Muscle of leg (tissue), 3 donors: ENCODE measurements at regions not wholly inside any gene's neighbourhood (a gene's known extent, or its start where the extent isn't known, plus 50 kb on each side); places are given as distances from the start of the nearest gene placed in this dataset.
A peak's percentile ranks its signal among the peaks of the same experiment; 100 is the strongest.
"Not testable (repeated sequence)": the region's sequence is repeated elsewhere in the genome, so short reads cannot be mapped to it uniquely, and the experiment has no call there.

Experiments used
- DNase-seq: peaks from one replicate; pipeline ENCODE4 v3.0.0; 2013
- H3K27ac ChIP-seq: one replicate; pipeline ENCODE4 v1.5.1; 2013; ENCODE audit warnings: mild to moderate bottlenecking, low read length, control low read depth
- H3K27me3 ChIP-seq: one replicate; pipeline ENCODE4 v1.6.1; 2013; ENCODE audit warnings: low read length; ENCODE audit not compliant: control insufficient read depth, insufficient read depth
- H3K36me3 ChIP-seq: one replicate; pipeline ENCODE4 v1.6.1; 2013; ENCODE audit warnings: low read length; ENCODE audit not compliant: control insufficient read depth, insufficient read depth
- H3K4me1 ChIP-seq: one replicate; pipeline ENCODE4 v1.6.1; 2013; ENCODE audit warnings: low read length; ENCODE audit not compliant: control insufficient read depth, insufficient read depth
- H3K4me3 ChIP-seq: one replicate; pipeline ENCODE4 v1.5.1; 2013; ENCODE audit warnings: low read length, control low read depth
- H3K9me3 ChIP-seq: replicated peaks from 2 replicates; pipeline ENCODE4 v1.6.1; 2013; ENCODE audit warnings: low read depth, low read length; ENCODE audit not compliant: control insufficient read depth
- WGBS: methylation state at CpG from one replicate; pipeline ENCODE4 v1.1.5; 2013; ENCODE audit warnings: missing lambda C conversion rate; ENCODE audit not compliant: insufficient coverage; 5-methylcytosine and 5-hydroxymethylcytosine counted together

- H3K4me1 ChIP-seq: no peaks in the 10 kb centered on the region
- WGBS: 100% methylated on average over 1 of the region's 6 CpGs
- no peaks in the 10 kb centered on the region for H3K27me3 ChIP-seq
- no peak overlapping the region for H3K4me3 ChIP-seq
- H3K27ac ChIP-seq: no peak overlapping the region
- no peaks in the 10 kb centered on the region for H3K9me3 ChIP-seq
- no peak for DNase-seq
- H3K36me3 ChIP-seq: no peaks in the 10 kb centered on the region
These were observed 560.8 kb upstream of the NBEA start for GRCh38 chr13:34381228-34381627.

- no CpG with 5 or more reads among the region's 3 CpGs for WGBS
- Histone ChIP-seq H3K9me3 (no peaks in the 10 kb centered on the region), H3K27ac (no peak overlapping the region), H3K4me3 (no peak overlapping the region), H3K36me3 (no peaks in the 10 kb centered on the region), H3K4me1 (no peaks in the 10 kb centered on the region), H3K27me3 (no peaks in the 10 kb centered on the region)
- DNase-seq: no peak
These were observed 558.3 kb upstream of the NBEA start for GRCh38 chr13:34383728-34384127.

- DNase-seq, H3K36me3 ChIP-seq, H3K4me1 ChIP-seq, H3K9me3 ChIP-seq, H3K27ac ChIP-seq, H3K4me3 ChIP-seq, H3K27me3 ChIP-seq: not testable (repeated sequence)
These were observed 555.8 kb upstream of the NBEA start for GRCh38 chr13:34386229-34386628.

GRCh38 chr13:34391076-34391475 is 551.0 kb upstream of the NBEA start:
- H3K4me1 ChIP-seq: no peaks in the 10 kb centered on the region
- DNase-seq: no peak
- H3K27me3 ChIP-seq: no peaks in the 10 kb centered on the region
- no peaks in the 10 kb centered on the region for H3K36me3 ChIP-seq
- H3K4me3 ChIP-seq: no peak overlapping the region
- peaks cover 9% of the 10 kb centered on the region for H3K9me3 ChIP-seq
- no peak overlapping the region for H3K27ac ChIP-seq
- WGBS: no CpG with 5 or more reads among the region's 2 CpGs

- Histone ChIP-seq H3K36me3 (no peaks in the 10 kb centered on the region), H3K4me3 (no peak overlapping the region), H3K9me3 (no peaks in the 10 kb centered on the region), H3K4me1 (no peaks in the 10 kb centered on the region), H3K27me3 (no peaks in the 10 kb centered on the region), H3K27ac (no peak overlapping the region)
- DNase-seq: no peak
- no CpG with 5 or more reads among the region's 1 CpG for WGBS
These were observed 540.4 kb upstream of the NBEA start for GRCh38 chr13:34401696-34402095.

GRCh38 chr13:34405410-34406181 is 536.5 kb upstream of the NBEA start:
- 67% methylated on average over 1 of the region's 4 CpGs for WGBS
- H3K27ac ChIP-seq: no peak overlapping the region
- no peaks in the 10 kb centered on the region for H3K27me3 ChIP-seq
- no peaks in the 10 kb centered on the region for H3K36me3 ChIP-seq
- DNase-seq: no peak
- no peak overlapping the region for H3K4me3 ChIP-seq
- H3K4me1 ChIP-seq: peaks cover 2% of the 10 kb centered on the region
- H3K9me3 ChIP-seq: no peaks in the 10 kb centered on the region

GRCh38 chr13:34408640-34409039 is 533.4 kb upstream of the NBEA start:
- H3K9me3 ChIP-seq: no peaks in the 10 kb centered on the region
- 57% methylated on average over 1 of the region's 2 CpGs for WGBS
- peaks cover 2% of the 10 kb centered on the region for H3K4me1 ChIP-seq
- H3K27me3 ChIP-seq: no peaks in the 10 kb centered on the region
- H3K4me3 ChIP-seq: no peak overlapping the region
- no peak for DNase-seq
- no peaks in the 10 kb centered on the region for H3K36me3 ChIP-seq
- H3K27ac ChIP-seq: no peak overlapping the region

- Histone ChIP-seq H3K27me3 (no peaks in the 10 kb centered on the region), H3K9me3 (no peaks in the 10 kb centered on the region), H3K4me3 (no peak overlapping the region), H3K4me1 (peaks cover 2% of the 10 kb centered on the region), H3K36me3 (no peaks in the 10 kb centered on the region), H3K27ac (peak overlapping the region; percentile 49)
- peak; percentile 81 for DNase-seq
- WGBS: 46% methylated on average over 2 of the region's 7 CpGs
These were observed 532.4 kb upstream of the NBEA start for GRCh38 chr13:34409496-34410182.

GRCh38 chr13:34410678-34411077 is 531.4 kb upstream of the NBEA start:
- Histone ChIP-seq H3K4me3 (no peak overlapping the region), H3K9me3 (no peaks in the 10 kb centered on the region), H3K27me3 (no peaks in the 10 kb centered on the region), H3K36me3 (no peaks in the 10 kb centered on the region), H3K4me1 (peaks cover 2% of the 10 kb centered on the region), H3K27ac (peak overlapping the region; percentile 83)
- WGBS: no CpG with 5 or more reads among the region's 4 CpGs
- DNase-seq: peak; percentile 97

GRCh38 chr13:34411177-34411576 is 530.9 kb upstream of the NBEA start:
- WGBS: no CpG with 5 or more reads among the region's 1 CpG
- no peak overlapping the region for H3K4me3 ChIP-seq
- no peak for DNase-seq
- H3K27ac ChIP-seq: peak overlapping the region; percentile 83
- no peaks in the 10 kb centered on the region for H3K27me3 ChIP-seq
- H3K4me1 ChIP-seq: peaks cover 2% of the 10 kb centered on the region
- no peaks in the 10 kb centered on the region for H3K36me3 ChIP-seq
- H3K9me3 ChIP-seq: no peaks in the 10 kb centered on the region
